AG08395 (cell line): ENCODE measurements at regions not wholly inside any gene's neighbourhood (a gene's known extent, or its start where the extent isn't known, plus 50 kb on each side); places are given as distances from the start of the nearest gene placed in this dataset.
A peak's percentile ranks its signal among the peaks of the same experiment; 100 is the strongest.
"Not testable (repeated sequence)": the region's sequence is repeated elsewhere in the genome, so short reads cannot be mapped to it uniquely, and the experiment has no call there.

Experiments
- DNase-seq: peaks from one replicate; pipeline ENCODE4 v3.0.0; 2012; ENCODE audit warnings: mixed read lengths, low spot score

DNA sequence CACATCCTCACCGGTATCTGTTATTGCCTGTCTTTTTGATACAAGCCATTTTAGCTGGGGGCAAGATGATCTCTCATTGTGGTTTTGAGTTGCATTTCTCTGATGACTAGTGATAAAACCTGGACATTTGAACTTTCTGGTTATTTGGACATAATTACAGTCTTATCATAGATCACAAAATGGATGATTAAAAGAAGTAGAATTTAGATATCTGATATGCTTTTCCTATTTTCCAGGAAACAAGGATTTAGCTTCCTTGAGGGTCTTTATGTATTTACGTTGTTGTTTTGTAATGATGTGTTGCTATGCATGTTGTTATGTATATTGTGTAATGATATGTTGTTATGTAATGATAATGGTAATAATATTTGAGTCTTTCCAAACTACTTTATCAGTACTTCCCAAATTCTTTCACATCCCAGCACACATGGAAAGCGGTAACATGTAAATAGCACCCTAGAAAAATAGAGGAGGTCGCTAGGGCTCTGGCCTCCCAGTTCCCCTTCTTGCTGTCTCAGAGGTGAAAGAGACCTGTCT lies 53.8 kb downstream of the GJD2 start:
- no peak for DNase-seq

- DNase-seq = no peak
Observed at GRCh38 chr15:34699968-34700640, 54.7 kb downstream of the GJD2 start.

GRCh38 chr15:34696506-34696905 lies 58.3 kb downstream of the GJD2 start:
- DNase-seq = no peak

DNA sequence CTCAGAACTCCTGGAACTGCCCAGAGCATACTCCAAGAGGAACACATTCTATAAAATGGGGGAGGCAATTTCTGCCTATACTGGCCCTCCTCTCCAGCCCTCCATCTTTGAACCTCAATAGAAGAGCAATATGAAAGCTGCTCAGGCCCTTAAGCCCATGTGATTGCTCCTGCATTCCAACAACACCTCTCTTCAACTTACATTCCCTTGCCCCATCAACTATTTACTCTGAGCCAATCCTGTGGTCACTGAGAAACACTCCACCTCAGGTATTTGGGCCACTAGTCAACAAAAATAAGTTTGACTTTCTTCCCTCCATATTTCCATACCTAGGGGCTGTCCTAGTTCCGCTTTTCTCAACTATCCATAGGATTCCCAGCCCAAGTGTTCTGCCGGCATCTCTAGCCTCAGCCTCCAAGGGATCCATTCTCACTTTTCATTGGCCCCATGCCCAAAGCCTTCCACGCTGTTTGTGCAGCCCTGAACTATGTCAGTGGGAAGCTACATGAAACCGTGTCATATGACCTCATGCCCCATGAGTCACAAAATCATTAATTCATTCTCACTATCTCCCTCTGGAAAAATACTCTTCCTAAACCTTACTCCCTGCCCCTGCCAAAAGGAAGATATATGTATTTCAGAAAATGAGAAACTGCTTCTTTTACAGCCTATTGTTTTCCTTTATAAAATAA lies 61.6 kb downstream of the GJD2 start:
- no peak for DNase-seq

GRCh38 chr15:34691034-34691433 lies 63.8 kb downstream of the GJD2 start:
- no peak for DNase-seq

DNA sequence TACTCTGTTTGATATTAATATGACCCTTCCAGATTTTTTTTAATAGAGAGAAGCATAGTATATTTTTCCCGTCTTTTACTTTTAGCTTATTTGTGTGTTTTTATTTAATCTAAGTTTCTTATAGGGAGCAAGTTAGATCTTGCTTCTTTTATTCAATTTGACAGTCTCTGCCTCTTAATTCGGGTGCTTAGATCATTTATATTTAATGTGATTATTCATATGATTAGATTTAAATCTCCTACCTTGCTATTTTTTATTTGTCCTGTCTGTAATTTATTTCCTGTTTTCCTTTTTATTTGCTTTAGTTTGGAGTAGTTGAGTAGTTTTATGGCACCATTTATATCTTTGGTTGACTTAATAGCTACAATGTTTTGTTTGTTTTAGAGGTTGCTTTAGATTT lies 66.1 kb downstream of the GJD2 start:
- no peak for DNase-seq

GRCh38 chr15:34684351-34684750 lies 70.4 kb downstream of the GJD2 start:
- DNase-seq = no peak

DNA sequence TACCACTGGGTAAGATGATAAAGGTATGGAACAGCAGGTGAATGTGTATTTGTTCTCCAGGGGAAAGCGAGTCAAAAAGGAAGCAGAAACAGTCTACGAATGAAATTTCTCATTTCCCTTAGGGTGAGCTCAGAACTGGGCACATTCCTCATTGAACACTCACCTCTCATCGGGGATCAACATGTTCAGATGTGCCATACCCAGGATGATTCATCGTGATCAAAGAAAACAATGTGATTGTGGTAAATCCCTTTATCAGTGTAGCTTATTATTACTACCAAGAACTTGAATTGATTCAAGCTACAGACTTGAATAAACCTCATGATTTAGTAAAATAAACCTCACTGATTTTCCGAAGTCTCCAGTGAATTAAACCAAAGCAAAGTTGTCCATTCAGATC lies 72.1 kb downstream of the GJD2 start:
- peak; percentile 13 for DNase-seq

- no peak for DNase-seq
Observed at GRCh38 chr15:34679291-34679690, 75.5 kb downstream of the GJD2 start.

GRCh38 chr15:34673241-34673640 lies 81.6 kb downstream of the GJD2 start:
- DNase-seq = no peak

- no peak for DNase-seq
Observed at GRCh38 chr15:34665498-34666116, 82.2 kb upstream of the GOLGA8B start.

- DNase-seq = no peak
Observed at GRCh38 chr15:34664418-34664817, 81.0 kb upstream of the GOLGA8B start.

DNA sequence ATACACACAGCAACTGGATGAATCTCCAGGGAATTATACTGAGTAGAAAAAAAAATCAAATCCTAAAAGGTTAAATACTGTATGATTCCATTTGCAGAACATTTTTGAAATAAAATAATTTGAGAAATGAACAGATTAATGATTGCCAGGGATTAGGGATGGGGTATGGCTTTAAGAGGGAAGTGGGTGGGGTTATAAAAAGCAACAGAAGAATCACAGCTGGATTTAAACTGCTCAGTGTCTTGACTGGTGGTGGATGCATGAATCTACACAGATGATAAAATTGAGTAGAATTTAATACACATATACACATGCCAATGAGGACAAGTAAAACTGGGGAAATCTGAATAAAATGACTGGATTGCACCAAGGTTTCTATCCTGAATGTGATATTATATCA lies 79.7 kb upstream of the GOLGA8B start:
- no peak for DNase-seq

- no peak for DNase-seq
Observed at GRCh38 chr15:34659056-34659455, 75.6 kb upstream of the GOLGA8B start.

- DNase-seq = no peak
Observed at GRCh38 chr15:34657469-34658127, 74.1 kb upstream of the GOLGA8B start.

- DNase-seq = no peak
Observed at GRCh38 chr15:34656005-34656796, 72.8 kb upstream of the GOLGA8B start.

DNA sequence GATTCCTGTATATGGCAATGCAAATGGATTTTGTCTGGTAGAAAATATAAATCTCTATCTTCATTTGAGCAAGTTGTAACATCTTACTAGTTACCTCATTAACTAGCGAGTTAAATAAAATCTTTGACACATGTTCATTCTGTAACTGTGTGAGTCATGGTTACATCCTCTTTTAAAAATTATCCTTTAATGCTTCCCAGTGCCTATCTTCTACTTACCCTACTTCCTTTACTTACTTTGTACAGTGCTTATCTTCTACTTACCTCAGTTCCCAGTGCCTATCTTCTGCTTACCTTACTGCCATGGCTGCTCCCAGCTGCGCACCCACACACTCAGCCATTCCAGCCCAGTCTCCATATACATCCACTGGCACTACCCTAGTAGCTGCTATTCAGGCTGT lies 71.9 kb upstream of the GOLGA8B start:
- DNase-seq = no peak

- DNase-seq = no peak
Observed at GRCh38 chr15:34654625-34655024, 71.2 kb upstream of the GOLGA8B start.

DNA sequence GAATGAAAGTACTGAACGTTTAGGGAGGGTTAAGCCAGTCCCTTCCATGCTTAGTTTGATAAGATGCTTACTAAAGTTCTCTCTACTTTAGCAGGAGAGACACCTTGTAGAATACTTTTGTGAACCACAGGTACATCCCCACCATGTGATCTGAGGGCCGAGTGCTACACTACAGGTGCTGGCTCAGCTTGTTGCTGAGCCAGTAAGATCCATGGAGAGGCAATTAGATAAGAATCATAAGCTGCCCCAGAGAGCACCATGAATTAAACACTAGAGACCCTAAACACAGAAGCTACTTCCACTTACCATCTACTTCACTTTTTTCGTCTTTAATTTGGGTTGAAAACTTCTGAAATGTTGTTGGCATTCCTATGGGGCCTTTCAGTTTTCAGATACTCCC lies 70.5 kb upstream of the GOLGA8B start:
- no peak for DNase-seq

- not testable (repeated sequence) for DNase-seq
Observed at GRCh38 chr15:34653326-34653725, 69.9 kb upstream of the GOLGA8B start.

DNA sequence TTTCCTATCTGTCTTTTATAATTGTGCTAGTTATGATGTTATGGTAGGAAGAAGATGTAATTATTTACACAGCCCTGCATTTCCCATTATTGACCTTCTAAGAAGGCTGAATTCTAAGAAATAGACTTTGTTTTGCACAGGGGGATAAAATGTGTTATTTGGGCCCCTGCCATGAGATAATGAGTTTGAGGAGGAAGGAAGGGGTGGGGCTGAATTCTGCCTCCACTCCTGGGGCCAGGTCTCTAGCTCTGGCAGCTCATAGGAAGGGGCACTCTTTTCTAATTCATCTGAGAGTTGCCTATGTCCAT lies 69.2 kb upstream of the GOLGA8B start:
- no peak for DNase-seq
